HG03457 (cell line): ENCODE measurements at regions not wholly inside any gene's neighbourhood (a gene's known extent, or its start where the extent isn't known, plus 50 kb on each side); places are given as distances from the start of the nearest gene placed in this dataset.

Experiments
- ATAC-seq: cut with Tn5 transposase; IDR thresholded peaks from one replicate; pipeline ENCODE4 v1.9.1; 2021; ENCODE audit warnings: moderate number of reproducible peaks; ENCODE audit not compliant: unreplicated experiment

DNA sequence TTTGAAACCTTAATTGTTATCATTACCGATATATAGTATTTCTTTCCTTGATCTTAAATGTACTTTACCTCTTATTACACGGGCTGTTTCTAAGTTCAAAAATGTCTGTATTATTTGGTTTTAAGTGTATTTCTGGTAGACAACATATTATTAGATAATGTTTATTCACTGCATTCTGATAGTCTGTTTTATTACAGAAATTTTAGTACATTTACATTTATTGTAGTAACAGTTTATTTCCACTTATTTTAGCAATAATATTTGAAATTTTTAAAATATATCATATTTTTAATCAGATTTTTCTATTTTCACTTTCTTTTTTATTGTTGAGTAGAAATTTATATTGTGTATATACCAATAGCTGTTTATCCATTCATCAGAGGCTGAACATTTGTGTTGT is 1195.2 kb downstream of the TBC1D22A start:
- ATAC-seq, result no peak

DNA sequence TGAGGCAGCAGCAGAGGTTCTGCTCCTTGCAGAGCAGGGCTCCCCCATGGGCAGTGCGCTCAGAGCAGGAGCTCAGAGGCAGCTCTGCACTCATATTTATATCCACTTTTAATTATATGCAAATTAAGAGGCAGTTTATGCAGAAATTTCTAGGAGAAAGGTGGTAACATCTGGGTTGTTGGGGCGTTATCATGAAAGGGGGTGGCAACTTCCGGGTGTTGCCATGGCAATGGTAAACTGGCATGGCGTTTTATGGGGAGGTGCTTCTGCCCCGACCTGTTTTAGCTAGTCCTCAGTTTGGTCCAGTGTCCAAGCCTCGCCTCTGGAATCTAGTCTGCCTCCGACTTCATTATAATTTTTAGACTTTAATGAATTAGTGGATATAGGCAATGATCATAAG is 1191.7 kb downstream of the TBC1D22A start:
- no peak for ATAC-seq

DNA sequence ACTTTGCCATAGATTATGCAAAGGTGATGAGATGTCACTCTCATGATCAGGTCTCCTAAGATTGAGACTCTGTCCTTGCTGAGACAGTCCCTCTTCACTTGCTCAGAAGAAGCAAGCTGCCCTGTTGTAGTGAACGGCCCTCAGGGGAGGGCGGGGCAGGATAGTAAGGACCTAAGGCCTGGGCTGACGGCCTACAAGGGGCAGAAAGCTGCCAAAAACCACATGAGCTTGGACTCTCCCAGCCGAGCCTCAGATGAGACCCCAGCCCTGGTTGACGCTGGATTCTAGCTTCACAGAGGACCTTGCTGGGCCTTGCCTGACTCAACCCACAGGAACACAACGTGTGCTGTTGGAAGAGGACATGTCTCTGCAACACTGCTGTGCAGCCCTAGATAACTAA is 1182.5 kb downstream of the TBC1D22A start:
- ATAC-seq, result no peak

DNA sequence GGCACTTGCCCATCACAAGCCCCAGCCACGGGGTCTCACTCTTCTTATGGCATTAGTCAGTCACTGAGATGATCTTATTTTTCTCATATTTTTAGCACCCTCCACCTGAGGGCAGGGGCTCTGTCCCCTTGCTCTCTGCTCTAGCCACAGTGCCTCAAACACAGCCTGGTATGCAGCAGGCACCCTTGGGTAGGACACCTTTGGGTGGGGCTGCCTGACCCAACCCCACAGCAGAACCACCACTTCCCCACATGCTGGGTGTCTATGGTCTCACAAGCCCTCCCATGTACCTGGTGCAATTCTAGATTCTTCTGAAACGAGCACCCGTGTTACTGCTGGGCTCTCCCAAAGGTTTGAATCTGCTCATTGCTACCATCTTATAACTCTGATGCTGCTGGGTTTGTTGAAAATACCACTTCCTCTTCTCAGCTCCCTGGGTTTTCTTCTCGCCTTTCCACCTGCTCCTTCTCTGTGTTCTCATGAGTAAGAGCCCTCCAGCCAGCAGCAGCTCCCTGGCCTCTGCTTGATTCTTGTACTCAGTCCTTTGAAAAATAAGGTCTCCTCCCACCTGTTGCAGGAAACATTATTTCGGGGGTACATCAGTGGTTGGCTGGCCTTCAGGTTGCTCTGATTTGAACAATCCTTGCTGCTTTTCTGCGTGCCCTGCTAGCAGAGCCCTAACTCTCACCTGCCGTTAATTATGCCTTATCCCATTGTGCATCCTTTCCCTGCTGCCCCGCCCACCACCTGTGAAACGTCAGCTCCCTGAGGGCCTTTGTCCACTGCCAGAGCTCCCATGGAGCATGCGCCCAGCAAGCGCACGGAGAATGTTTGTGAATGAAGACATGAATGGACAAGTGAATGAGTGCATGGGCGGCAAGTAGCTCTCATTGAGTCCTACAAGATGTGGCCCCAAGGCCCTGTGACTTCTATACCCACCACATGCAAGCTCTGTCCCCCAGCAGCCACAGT is 1181.6 kb downstream of the TBC1D22A start:
- no peak for ATAC-seq

DNA sequence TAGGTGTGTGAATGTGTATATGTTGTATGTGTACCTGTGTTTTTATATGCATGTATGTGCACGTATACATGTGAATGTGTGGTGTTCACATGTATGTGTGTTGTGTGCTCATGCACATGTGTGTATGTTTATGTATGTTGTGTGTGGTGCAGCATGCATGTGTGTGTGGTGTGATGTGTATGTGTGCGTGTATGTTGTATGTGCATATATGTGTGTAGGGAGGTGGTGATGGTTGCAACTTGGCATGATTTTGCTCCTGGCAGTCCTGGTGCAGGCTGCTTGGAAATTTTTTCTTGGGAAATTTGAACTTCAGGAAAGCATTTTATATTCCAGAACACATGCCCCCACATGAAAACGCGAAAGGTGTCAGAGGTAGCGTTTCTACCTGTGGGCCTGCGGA is 1177.8 kb downstream of the TBC1D22A start:
- no peak for ATAC-seq

DNA sequence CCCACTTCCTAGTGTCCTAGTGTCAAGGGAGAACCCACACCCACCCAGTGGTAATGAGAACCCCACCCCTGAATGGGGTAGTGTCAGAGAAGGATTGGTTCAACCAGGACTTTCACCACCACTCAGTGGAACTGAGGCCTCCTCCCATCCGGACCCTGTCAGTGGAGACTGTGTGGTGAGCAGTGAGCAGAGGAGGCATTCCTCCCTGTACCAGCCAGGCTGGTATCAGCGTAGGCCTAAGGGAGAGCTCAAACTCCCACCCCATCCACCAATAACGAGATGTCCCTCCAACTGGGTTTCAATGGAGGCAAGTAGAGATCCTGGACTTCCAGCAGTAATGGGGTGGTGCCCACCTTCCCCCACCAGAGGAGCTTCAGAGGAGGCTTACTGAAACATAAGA is 1171.4 kb downstream of the TBC1D22A start:
- no peak for ATAC-seq

DNA sequence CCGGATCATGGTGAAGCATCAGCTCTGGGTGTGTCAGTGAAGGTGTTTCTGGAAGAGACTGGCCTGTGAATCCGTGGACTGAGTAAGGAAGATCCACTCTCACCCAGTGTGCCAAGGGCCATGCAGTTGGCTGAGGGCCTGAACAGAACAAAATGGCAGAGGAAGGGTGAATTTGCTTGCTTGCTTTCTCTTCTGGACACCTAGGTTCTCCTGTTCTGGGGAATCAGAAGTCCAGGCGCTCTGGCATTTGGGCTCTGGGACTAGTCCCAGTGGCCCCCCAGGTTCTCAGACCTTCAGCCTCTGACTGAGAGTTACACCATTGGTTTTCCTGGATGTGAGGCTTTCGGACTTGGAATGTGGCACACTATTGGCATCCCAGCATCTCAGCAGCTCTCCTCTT is 1170.8 kb downstream of the TBC1D22A start:
- ATAC-seq, result no peak

DNA sequence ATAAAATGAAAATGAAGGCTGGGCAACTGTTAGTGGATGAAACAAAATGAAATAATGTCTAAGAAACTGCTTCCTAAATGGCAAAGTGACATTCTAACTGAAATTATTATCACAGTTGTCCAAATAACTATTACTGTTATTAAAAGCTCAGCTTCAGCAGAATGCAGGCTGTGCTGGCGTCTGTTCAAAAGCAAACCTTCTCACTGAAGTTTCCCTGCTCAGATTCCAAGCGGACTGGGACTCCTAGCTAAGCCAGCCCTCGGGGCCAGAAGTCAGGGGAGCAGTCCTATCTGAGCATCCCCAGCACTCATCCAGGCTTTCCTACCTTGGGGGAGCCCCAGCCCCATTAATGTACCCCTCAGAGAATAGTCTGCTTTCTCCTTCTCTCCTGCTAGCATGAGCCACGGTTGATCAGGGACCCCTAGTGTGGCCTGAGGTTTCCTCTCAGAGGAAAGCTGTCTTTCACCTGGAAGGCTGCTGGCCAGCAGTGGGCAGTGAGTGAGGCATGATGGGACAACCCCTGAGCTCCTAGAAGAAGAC is 1167.3 kb downstream of the TBC1D22A start:
- no peak for ATAC-seq

DNA sequence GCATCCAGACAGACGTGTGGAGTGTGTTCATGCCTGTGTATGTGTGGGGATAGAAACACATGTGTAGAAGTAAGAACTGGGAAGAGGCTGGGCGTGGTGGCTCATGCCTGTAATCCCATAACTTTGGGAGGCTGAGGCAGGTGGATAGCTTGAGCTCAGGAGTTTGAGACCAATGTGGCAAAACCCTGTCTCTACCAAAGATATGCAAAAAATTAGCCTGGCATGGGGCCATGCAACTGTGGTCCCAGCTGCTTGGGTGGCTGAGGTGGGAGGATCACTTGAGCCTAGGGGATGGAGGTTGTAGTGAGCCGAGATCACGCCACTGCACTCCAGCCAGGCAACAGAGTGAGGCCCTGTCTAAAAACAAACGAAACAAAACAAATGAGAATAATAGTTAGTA is 1166.6 kb downstream of the TBC1D22A start:
- ATAC-seq, result no peak

DNA sequence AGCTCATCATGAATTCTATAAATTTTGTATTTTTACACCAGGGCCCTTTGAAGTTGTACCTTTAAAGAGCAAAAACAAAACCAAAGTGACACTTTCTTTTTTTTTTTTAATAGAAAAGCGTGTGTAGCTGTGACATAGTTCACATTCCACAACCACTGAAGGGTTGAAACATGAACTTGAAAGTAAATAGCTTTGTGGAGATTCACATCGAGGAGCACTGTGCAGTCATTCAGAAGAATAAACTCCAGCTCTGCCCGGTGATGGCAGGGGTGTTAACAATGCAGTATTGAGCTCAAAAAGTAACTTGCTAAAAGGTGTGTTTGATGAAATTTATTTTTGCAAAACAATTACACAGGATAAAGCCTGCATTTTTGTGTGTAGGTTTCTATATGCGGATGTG is 1166.2 kb downstream of the TBC1D22A start:
- no peak for ATAC-seq

DNA sequence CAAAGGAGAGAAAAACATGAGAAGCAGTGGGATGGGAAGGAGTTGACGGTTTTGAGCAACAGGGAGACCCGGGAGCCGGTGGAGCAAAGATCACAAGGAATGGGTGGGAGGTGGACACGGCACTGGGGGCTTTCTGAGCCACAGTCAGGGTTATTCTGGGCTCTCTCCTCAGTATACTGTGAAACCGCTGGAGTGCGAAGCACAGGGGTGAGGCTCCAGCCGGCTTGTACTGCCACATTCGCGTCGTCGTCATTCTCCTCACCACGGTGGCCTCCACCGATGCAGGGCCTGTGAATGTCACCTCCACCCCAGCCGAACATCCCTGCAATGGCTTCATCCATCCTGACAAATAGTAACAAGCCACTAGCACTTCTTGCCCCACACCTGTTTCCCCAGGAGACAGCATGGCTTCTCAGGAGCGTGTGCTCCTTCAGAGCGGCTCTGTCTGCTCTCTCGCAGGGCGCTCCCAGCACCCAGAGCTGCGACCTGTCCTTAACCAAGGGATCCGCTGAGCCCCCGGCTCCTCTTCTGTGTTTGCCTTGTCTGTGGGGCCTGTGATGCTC is 1165.3 kb downstream of the TBC1D22A start:
- ATAC-seq, result no peak

DNA sequence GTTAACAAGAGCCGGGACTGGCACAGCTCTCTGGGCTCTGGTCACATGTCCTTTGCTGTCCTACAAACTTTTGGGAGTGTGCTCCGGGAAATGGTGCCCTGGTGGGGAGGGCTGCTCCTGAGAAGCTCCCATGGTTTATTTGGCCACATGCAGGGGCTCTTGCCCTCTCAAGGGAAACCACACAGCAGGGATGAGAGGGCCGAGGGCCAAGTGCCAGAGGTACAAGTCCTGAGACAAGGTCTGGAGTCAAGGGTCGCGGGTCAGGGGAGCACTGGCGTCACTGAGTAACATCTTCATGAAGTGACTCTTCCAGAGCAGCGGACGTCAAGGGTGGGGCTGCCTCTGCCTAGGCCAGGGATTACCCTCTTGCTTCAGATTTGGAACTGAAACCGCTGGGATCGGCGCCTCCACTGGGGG is 1160.6 kb downstream of the TBC1D22A start:
- no peak for ATAC-seq

DNA sequence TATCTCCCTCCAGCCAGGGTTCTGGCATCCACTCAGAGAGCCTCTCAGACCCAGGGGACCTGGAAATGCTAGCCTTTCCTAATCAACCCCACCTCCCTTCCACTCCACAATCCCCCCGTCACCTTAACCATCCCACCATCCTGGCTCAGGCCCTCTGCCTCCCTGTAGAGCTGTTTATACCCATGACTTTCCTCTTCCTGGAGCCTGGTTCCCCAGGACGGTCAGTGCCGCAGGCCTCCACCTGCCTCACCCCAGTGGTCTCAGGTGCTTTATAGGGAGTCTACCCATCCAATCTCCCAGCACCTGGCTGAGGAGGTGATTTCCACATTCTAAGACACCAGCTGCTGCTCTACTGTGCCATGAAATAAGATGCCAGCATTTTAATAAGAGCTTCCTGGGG is 1159.5 kb downstream of the TBC1D22A start:
- ATAC-seq, result no peak

DNA sequence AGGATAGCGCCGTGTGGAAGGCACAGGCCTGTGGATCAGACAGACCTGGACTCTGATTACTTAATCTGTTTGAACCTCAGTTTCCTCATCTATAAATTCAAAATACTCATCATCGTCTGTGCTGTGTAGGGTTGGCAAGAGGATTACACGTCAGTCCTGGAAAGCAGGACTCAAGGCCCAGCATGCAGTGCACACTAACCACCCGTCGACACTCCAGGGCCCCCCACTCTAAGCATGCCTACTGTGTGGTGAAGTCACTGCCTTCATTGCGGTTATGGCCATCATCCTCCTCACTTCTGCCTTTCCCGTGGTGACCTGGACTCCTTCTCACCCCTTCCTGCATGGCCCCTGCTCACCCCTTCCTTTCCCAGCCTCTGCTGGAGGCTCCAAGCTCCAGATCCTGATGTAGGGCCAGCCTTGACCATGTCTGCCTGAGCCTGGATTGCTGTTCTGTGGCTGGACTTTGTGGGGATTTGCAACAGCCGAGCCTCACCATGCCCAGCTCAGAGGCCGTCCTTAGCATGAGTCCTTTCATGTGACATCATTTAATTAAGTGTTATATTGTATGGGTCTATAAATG is 1158.0 kb downstream of the TBC1D22A start:
- ATAC-seq, result no peak

DNA sequence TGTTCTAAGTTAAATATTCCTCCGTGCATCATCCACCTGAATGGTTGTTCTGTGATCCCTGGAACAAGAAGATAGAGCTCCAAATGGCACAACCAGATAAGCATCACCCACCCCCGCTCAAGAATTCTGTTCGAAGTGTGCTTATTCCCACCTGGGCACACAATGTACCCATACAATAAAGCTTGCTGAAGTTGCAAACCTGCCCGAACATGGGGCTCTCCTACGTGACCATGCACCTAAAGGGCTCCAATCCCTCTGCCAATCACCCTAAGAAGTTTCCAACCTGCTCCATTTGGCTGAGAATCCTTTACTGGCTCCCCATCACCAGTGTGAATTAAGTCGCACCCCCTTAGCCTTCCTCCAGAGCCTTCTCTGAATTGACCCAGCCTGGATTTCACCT is 1157.4 kb downstream of the TBC1D22A start:
- ATAC-seq, result no peak

DNA sequence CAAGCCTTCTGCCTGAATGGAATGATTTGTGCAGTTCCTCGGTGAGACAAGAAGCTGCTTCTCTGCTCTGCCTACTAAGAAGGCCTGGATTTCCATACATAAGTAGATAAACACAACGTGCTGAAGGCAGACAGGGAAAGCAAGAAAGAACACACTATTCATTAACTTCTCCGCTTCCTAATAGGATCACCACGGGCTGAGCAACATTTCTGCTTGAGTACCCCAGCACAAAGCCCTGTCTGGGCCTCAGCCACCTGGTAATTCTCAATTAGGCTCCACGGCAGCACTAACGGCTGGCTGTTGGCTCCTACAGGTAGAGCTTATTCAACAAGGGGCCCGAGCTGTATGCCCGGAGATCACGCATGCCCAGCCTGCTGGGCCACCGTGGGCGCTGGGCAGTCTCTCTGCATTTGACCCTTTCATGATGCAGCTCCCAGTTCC is 1156.6 kb downstream of the TBC1D22A start:
- no peak for ATAC-seq

DNA sequence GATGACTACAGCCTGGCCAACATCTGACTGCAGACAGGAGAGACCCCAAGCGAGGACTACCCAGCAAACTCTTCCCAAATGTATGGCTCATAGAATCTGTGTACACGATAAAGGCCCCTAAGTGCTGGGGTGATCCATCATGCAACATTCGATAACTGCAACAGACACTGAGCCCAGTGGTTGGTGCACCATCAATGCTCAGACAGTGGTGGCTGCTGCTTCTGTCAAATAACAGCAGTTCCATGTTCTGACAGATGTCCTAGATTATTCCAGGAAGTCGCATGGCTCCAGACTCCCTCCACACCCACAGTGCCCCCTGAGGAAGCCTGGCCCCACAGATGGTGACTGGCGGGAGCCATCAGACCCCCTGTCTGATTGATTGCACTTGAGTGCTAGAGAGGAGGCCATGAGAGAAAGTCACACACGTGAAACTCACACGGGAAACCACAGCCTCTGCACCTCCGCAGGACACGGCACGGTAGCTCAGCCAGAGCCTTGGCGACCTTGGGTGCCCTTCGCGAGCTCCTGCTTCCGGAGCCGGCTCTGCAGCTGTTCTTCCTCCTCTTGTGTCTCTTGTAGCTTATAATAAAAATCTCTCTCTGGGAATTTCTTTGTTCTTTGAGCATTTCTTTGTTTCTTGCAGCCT is 1155.9 kb downstream of the TBC1D22A start:
- no peak for ATAC-seq

DNA sequence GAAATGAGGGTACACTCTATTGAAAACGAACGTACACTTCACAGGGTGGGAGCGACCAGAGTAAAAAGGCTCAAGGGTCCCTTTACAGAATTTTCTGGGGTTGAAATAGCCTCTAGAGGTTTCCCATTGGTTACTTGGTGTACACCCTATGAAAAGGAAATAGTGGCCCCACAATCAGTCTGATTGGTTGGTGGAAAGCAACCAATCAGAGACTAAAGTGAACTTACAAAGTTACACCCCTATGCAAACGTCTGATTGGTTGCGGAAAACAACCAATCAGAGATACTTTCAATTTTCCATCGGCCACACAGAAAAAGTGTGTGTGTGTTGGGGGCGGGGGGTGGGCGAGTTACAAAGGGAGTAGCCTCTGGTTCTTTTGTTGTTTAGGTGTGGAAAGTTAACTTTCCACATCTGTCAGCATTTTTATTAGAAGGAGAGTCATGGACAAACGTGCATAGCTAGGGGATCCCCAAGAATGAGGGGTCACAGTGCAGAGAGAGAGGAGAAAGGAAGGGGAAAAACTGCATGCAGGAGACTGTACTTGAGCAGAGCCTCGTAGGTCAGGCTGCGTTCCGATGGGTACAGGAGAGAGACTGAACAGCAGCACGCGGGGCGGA is 1152.1 kb downstream of the TBC1D22A start:
- ATAC-seq, result no peak

DNA sequence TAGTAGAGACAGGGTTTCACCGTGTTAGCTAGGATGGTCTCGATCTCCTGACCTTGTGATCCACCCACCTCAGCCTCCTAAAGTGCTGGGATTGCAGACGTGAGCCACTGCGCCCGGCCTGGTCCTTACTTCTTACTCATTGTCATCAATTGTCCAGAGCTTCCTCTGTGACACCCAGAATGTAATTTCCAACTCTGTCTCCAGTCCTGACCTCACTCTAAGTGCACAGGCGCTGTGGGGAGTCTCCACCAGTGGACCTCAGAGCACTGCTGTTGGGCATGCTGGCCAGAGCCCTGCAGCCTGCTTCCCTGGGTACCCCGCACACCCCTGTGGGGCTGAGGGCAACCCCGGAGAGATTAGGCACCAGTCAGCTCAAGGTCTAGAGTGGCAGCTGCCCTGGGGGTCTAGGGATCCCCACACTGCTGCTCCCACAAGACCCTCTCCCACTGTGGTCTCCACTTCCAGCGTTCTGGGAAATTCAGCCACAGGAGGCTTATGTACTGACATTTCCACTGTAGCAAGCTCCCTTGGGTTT is 1140.3 kb downstream of the TBC1D22A start:
- no peak for ATAC-seq

DNA sequence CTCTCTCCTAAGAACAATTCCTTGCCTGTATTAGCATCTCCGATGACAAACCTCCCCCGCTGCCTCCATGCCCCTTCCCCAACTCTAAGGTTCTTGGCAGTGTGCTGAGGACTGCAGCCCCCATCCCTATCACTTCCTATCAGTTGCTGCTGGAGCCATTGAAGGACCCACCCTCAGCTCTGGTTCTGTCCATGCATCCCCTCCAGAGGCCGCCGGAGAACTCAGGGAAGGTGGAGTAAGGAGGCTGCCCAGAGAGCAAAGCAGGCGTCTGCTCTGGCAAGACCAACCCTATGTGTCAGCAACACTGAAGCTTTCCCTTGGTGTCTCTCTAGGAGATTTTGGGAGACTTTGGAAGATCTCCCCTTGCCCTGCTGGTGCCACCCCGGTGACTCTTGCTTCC is 1139.5 kb downstream of the TBC1D22A start:
- no peak for ATAC-seq

DNA sequence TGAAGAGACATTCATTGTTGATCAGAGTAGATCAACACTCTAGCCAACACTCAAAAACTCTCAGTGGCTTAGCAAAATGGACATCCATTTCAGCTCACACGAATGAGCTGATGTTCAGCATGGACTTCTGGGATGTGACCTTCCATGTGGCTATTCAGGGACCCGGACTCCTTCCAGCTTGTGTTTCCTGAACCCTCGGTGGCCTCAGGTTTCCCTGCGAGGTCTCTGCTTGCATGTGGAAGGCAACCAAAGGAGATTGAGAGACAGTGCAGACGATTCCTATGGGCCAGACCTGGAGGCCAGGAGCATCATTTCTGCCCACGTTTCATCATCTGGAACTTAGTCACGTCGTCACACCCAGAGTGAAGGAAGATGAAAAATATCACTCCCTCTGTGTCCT is 1137.4 kb downstream of the TBC1D22A start:
- no peak for ATAC-seq
